Adrenal gland (tissue), 5 donors: ENCODE measurements at regions not wholly inside any gene's neighbourhood (a gene's known extent, or its start where the extent isn't known, plus 50 kb on each side); places are given as distances from the start of the nearest gene placed in this dataset.

Experiments used
- CTCF ChIP-seq, 6 experiments: fragments of 450-650 bp in 4 of 6; fragments of 200-600 bp in 2 of 6; sonication (generic) in 1 of 6; IDR thresholded peaks; 1 replicate in 5 of 6; 2 replicates in 1 of 6; pipeline versions ENCODE4 v1.5.1 to v1.8.0; 2016 to 2021; ENCODE audit warnings: antibody characterized with exemption in 6 of 6, mild to moderate bottlenecking in 2 of 6, moderate library complexity in 1 of 6
- POLR2A ChIP-seq, 2 donors: fragments of 450-650 bp; IDR thresholded peaks; one replicate each; pipeline ENCODE4 v1.6.1; 2017; ENCODE audit warnings: antibody characterized with exemption in 2 of 2, mild to moderate bottlenecking in 2 of 2, moderate library complexity in 1 of 2
- donor health status: DM: no; HTN: no; CAD: no.

GRCh38 chr12:41920355-41920754 is 224.3 kb downstream of the GXYLT1 start:
- TF ChIP-seq CTCF (IDR thresholded peaks at IDR 0.05): no peak
- no peak for TF ChIP-seq POLR2A (IDR thresholded peaks at IDR 0.05)
